Right ventricle myocardium superior (tissue), 1 donor: ENCODE measurements at regions not wholly inside any gene's neighbourhood (a gene's known extent, or its start where the extent isn't known, plus 50 kb on each side); places are given as distances from the start of the nearest gene placed in this dataset.
"Not testable (repeated sequence)": the region's sequence is repeated elsewhere in the genome, so short reads cannot be mapped to it uniquely, and the experiment has no call there.

Experiments used
- ATAC-seq: fragments of 200-7000 bp; cut with Tn5 transposase; one replicate; pipeline ENCODE4 v1.9.1; 2020; ENCODE audit warnings: mild to moderate bottlenecking; ENCODE audit not compliant: poor library complexity
- DNase-seq: peaks from one replicate; pipeline ENCODE4 v3.0.0-alpha.2; 2020
- intact Hi-C: fragments of 100-400 bp; cut with DNase I; formaldehyde crosslinking; loops from one replicate; pipeline ENCODE4 v1.11.2; 2022
- donor health status: DM: no; HTN: yes; CAD: no; lungs with severe emphysema.

DNA sequence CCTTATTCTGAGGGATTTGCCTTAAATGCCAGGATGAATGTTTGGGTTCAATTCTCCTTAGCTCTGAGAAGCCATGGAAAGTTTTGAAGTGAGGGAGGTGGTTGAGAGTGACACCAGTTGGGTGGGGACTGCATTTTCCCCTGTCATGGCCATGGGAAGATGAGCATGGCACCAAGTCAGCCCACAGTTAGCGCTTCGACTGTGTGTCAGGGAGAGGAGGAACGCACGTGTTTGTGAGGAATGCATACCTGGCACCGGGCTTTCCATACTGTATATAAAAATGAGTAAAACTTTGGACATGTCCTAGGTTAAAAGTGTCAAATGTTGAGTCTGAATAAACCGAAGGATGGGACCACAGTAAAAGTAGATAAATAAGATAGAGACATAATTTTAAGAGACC is 187.5 kb upstream of the KL start:
- ATAC-seq = no peak
- DNase-seq = no peak
- intact Hi-C loops = no loop called here

GRCh38 chr13:32829269-32829668 is 187.0 kb upstream of the KL start:
- intact Hi-C loops = no loop called here

GRCh38 chr13:32829676-32830335 is 186.4 kb upstream of the KL start:
- DNase-seq = no peak
- no peak for ATAC-seq
- intact Hi-C loops = no loop called here

More at GRCh38 chr13:32829269-32829668, 187.0 kb upstream of the KL start:
- ATAC-seq (no peak), DNase-seq (no peak)

DNA sequence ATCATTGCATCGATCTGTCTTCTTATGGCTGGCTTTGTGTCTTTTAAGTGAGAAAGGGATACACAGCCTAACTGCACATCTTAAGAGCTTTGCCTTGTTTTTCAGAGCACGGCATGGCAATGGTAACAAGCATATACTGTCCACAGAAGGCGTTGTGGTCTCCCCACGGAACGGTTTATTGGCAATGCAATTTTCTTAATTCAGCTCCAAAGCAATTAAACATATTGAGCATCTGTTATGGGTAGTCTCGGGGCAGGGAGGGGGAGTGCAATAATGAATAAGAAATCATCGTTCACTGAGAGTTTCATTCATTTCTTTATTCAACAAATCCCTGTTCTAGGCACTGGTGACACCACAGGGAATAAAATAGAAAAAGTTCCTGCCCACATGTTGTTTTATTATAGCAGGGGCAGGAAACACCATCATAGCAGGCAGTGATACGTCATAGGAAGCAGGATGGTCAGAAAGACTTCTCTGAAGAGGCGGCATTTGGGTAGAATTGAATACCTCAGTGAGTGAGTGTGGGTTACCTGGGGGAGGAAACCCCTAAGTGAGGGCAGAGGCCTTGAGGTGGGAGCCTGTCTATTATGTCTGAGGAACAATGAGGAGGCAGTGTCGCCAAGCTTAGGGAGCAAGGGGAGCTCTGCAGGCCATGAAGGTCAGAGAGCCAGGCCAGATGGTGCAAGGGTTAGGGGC is 185.7 kb upstream of the KL start:
- ATAC-seq (no peak), DNase-seq (no peak)
- intact Hi-C loops = no loop called here

DNA sequence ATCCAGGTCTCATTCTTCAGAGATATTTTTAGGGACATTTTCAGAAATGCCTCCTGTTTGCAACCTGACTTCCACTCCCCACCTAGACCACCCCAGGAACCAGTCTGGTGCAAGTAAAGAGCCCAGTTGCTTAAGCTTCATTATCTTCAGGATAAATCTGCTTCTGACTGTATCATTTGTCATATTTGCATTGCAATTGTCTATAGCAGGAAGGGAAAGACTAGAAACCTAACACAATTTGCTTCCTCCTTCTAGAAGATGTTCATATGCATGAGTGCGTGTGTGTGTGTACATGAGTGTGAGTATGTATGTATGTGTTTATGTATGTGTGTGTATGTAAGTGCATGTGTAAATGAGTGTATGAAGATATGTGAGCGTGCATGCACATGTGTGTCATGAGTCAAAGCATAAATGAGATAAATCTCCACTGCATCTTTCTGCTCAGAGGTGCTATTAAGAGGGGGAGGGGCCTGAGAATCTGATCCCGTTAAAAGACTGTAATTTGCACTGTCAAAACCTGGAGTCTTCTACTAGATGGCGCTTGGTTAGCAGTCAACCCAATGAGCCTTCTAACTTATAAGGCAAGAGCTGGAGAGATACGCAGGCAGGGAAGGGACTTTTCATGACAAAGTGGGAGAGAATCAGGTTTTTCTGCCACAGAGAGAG is 178.8 kb upstream of the KL start:
- intact Hi-C loops = no loop called here
- no peak for ATAC-seq
- DNase-seq = no peak

- intact Hi-C loops = no loop called here
- DNase-seq (no peak), ATAC-seq (no peak)
These were observed 178.0 kb upstream of the KL start for GRCh38 chr13:32837973-32838927.

GRCh38 chr13:32838945-32839344 is 177.3 kb upstream of the KL start:
- no peak for ATAC-seq
- intact Hi-C loops = no loop called here

DNA sequence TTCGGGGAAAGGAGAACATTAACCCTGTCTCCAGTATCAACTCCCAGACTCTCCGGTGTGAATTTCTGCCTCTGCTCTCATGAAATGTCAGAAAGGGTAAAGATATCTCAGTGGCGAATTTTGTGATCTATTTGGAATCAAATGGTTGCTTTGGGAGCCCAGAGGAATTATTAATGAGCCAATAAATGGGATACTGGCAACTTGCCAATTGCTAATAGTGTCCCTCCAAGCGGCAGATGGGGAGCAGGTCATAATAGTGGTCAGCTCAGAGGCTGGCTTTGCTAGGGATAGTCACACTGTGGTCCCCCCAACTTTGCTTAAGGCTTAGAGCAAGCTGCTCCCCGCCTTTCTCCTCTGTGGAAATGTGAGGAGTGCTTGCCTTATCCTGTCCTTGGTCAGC is 176.1 kb upstream of the KL start:
- ATAC-seq (no peak), DNase-seq (no peak)
- intact Hi-C loops = no loop called here

More at GRCh38 chr13:32838945-32839344, 177.3 kb upstream of the KL start:
- DNase-seq = no peak

DNA sequence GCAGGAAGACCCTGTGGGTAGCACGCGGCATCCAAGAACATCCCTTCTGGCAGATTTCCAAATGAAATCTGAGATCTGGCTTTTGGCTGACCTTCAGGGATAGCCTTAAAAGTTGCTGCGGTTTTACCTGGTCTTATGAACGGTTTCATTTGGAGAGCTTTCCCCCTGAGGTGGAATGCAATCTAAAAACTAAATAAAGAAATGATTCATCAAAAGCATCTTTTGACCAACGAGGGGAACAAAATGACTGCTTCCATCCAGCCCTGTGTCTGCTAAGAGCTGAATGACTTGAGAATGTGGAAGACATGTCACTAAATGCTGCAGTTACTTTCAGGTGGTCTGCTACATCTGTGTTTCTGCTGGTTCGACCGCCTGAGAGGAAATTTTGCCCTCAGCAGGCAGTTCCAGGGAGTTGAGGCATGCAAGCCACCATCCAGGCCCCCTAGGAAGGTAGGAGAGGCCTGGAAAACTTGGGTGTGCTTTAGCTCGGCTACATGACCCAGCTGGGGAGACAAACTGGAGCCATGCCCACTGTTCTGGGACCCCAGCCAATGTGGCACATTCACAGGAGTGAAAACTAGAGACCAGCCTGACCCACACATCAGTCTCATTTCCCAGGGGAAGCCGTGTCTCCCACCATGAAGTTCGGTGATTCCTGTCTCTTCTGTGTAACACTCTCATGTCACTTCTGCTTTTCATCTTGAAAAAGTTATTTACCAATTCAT is 175.1 kb upstream of the KL start:
- peak; percentile 57 for ATAC-seq
- peak; percentile 66 for DNase-seq
- intact Hi-C loops = no loop called here

- no peak for DNase-seq
- no peak for ATAC-seq
- intact Hi-C loops = no loop called here
These were observed 170.0 kb upstream of the KL start for GRCh38 chr13:32845952-32846950.

DNA sequence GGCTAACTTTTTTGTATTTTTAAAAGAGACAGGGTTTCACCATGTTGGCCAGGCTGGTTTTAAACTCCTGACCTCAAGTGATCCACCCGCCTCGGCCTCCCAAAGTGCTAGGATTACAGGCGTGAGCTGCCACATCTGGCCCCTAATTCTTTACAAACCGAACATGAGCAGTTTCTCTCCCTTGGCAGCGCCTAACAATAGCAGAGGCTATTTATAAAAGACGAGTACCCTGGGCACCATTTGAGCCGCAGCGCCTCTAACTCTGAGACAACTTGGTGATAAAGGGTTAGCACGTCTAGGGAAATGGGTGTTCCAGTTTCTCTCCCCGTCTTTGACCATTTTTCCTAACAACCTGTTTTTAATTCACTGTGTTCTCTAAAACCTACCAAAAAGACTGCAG is 168.2 kb upstream of the KL start:
- ATAC-seq = peak; percentile 72

DNA sequence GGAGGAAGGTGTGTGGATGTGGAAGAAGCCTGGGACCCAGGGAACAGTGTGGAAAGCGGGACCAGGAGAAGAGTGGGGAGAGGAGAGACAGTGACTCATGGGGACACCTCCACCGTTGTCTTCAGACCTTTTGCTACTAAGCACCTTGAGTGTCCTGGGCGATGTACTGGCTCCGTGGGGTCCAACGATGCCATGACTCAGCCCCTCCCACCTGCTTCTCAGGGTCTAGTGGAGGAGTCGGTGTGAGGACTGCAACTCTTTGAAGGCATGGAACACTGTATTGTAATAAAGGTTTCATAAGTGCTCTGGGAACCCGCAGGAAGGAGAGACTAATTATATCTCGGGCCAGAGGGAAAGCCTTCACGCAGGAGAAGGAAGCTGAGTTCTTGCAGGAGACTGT is 166.9 kb upstream of the KL start:
- intact Hi-C loops = no loop called here
- ATAC-seq (peak; percentile 34), DNase-seq (no peak)

More for the DNA sequence above, 168.2 kb upstream of the KL start:
- DNase-seq, intact Hi-C loops: not testable (repeated sequence)

GRCh38 chr13:32850316-32851052 is 165.7 kb upstream of the KL start:
- intact Hi-C loops = no loop called here
- DNase-seq = no peak
- ATAC-seq = no peak

- DNase-seq (no peak), ATAC-seq (peak; percentile 36)
- intact Hi-C loops = no loop called here
These were observed 164.8 kb upstream of the KL start for GRCh38 chr13:32851083-32852069.

DNA sequence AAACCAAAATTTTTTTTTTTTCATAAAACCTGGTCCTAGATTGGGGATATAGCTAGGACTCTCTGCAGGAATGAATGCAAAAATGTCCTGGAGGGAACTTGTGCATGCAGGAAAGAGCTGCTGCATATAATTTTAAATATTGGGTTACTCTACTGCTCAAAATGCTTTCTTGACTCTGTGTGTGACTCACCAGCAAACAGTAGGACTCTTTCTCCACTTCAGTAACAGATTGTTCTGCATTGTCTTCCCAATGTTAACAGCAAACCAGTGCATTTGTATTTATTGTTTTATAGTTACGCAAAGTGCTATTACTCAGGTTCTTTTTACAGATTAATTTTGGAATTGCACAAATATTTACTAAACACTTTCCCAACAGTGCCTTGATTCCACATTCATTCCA is 163.7 kb upstream of the KL start:
- intact Hi-C loops = no loop called here
- no peak for ATAC-seq
- DNase-seq = no peak
